K562 (cell line): ENCODE measurements at regions not wholly inside any gene's neighbourhood (a gene's known extent, or its start where the extent isn't known, plus 50 kb on each side); places are given as distances from the start of the nearest gene placed in this dataset.

Experiments
- ATF7 ChIP-seq: fragments of 450-650 bp; IDR thresholded peaks from 2 replicates; pipeline ENCODE4 v1.7.1; 2014; ENCODE audit warnings: mild to moderate bottlenecking, moderate library complexity
- BRD9 ChIP-seq: fragments of 450-650 bp; IDR thresholded peaks from 2 replicates; pipeline ENCODE4 v1.6.1; 2018; ENCODE audit warnings: low read depth; ENCODE audit not compliant: partially characterized antibody
- E2F3 ChIP-seq: fragments of 250-450 bp; sonication (Bioruptor Pico); IDR thresholded peaks from 2 replicates; pipeline ENCODE4 v1.4.0; 2020; ENCODE audit warnings: mild to moderate bottlenecking
- FOXJ2 ChIP-seq: fragments of 200-800 bp; sonication (Bioruptor generic); IDR thresholded peaks from 2 replicates; pipeline ENCODE4 v1.6.1; 2016; ENCODE audit warnings: missing genetic modification characterization, missing compliant biosample characterization
- FOXP1 ChIP-seq: sonication (generic); formaldehyde crosslinking; IDR thresholded peaks from 2 replicates; pipeline ENCODE4 v1.8.0; 2022; ENCODE audit warnings: mild to moderate bottlenecking, missing genetic modification reagents
- HDAC1 ChIP-seq, 2 experiments: fragments of 450-650 bp; IDR thresholded peaks; 2 replicates each; pipeline ENCODE4 v1.6.1; 2016 to 2017; ENCODE audit warnings: inconsistent platforms in 1 of 2, mild to moderate bottlenecking in 1 of 2, moderate library complexity in 1 of 2
- HMBOX1 ChIP-seq: sonication (generic); IDR thresholded peaks from 2 replicates; pipeline ENCODE4 v1.6.1; 2016
- ILK ChIP-seq: fragments of 450-650 bp; IDR thresholded peaks from 2 replicates; pipeline ENCODE4 v1.6.1; 2016; ENCODE audit warnings: missing genetic modification characterization, low read depth, mild to moderate bottlenecking, missing compliant biosample characterization, moderate library complexity, borderline replicate concordance
- MITF ChIP-seq: IDR thresholded peaks from 2 replicates; pipeline ENCODE4 v1.6.1; 2014; ENCODE audit warnings: antibody characterized with exemption
- MXD1 ChIP-seq: fragments of 250-450 bp; sonication (Bioruptor Pico); IDR thresholded peaks from 2 replicates; pipeline ENCODE4 v1.8.0; 2021; ENCODE audit warnings: borderline replicate concordance, mild to moderate bottlenecking, moderate library complexity; ENCODE audit not compliant: poor library complexity, severe bottlenecking
- NFIC ChIP-seq: fragments of 450-650 bp; IDR thresholded peaks from 2 replicates; pipeline ENCODE4 v1.6.1; 2017; ENCODE audit warnings: mild to moderate bottlenecking, inconsistent platforms
- PCBP2 ChIP-seq: fragments of 200-400 bp; formaldehyde crosslinking; IDR thresholded peaks from 2 replicates; pipeline ENCODE4 v1.6.1; 2018; ENCODE audit warnings: low read length, low read depth, mild to moderate bottlenecking, moderate library complexity; ENCODE audit not compliant: poor library complexity, severe bottlenecking
- TEAD4 ChIP-seq, 2 experiments: sonication (generic) in 1 of 2; formaldehyde crosslinking in 1 of 2; IDR thresholded peaks; 2 replicates each; pipeline versions ENCODE4 v1.6.1 to v1.8.0; 2012 to 2022; ENCODE audit warnings: borderline replicate concordance in 1 of 2, inconsistent platforms in 1 of 2, low read length in 1 of 2, mild to moderate bottlenecking in 1 of 2, missing genetic modification reagents in 1 of 2
- TRIM24 ChIP-seq, 2 experiments: fragments of 450-650 bp; IDR thresholded peaks; 2 replicates each; pipeline ENCODE4 v1.6.1; 2016
- ZBTB33 ChIP-seq: sonication (generic); formaldehyde crosslinking; IDR thresholded peaks from 2 replicates; pipeline ENCODE4 v1.8.1; 2023; ENCODE audit warnings: mild to moderate bottlenecking, missing genetic modification reagents
- ZFP1 ChIP-seq: fragments of 450-650 bp; formaldehyde crosslinking; IDR thresholded peaks from 2 replicates; pipeline ENCODE4 v1.4.0; 2020; ENCODE audit warnings: mild to moderate bottlenecking, mixed read lengths
- ZNF277 ChIP-seq: fragments of 250-450 bp; sonication (Bioruptor Pico); IDR thresholded peaks from 2 replicates; pipeline ENCODE4 v1.8.0; 2022; ENCODE audit warnings: inconsistent platforms, mild to moderate bottlenecking, moderate library complexity, borderline replicate concordance
- ZNF584 ChIP-seq: fragments of 200-800 bp; sonication (Bioruptor generic); IDR thresholded peaks from 2 replicates; pipeline ENCODE4 v1.6.1; 2016; ENCODE audit warnings: low read depth, mild to moderate bottlenecking, missing genetic modification characterization, missing compliant biosample characterization
- ZNF655 ChIP-seq: fragments of 250-450 bp; sonication (Bioruptor Pico); IDR thresholded peaks from 2 replicates; pipeline ENCODE4 v1.5.0; 2021

- TF ChIP-seq ZNF277 (CRISPR knock-in tag) (no peak), FOXJ2 (peak; percentile 99), ZNF655 (no peak), BRD9 (peak; percentile 49), E2F3 (no peak), ATF7 (peak; percentile 49; the same call in 1 of the 2 replicates), TEAD4 (IDR thresholded peaks at IDR 0.05; ENCODE audit: low read length) (peak; percentile 38; the same call in 1 of the 2 replicates), TEAD4 (CRISPR knock-in tag; IDR thresholded peaks at IDR 0.05; ENCODE audit: borderline replicate concordance) (no peak), NFIC (peak; percentile 31; the same call in 1 of the 2 replicates), ZNF584 (CRISPR knock-in tag) (no peak), ZBTB33 (CRISPR knock-in tag) (no peak), TRIM24 (IDR thresholded peaks at IDR 0.05) (peak in 1 of 2 experiments; percentile 49; a peak in 1 of 4 replicates), ILK (tag) (no peak), ZFP1 (CRISPR knock-in tag) (no peak), HDAC1 (IDR thresholded peaks at IDR 0.05) (peak in 1 of 2 experiments; percentile 2; a peak in 2 of 4 replicates), MXD1 (CRISPR knock-in tag) (no peak), HMBOX1 (peak; percentile 82; the same call in 1 of the 2 replicates), FOXP1 (CRISPR knock-in tag) (no peak), MITF (no peak), PCBP2 (no peak)
These were observed 62.1 kb upstream of the ANTXR2 start (continued) for GRCh38 chr4:80134936-80135701.
